Transverse colon (tissue), 4 donors: ENCODE measurements at regions not wholly inside any gene's neighbourhood (a gene's known extent, or its start where the extent isn't known, plus 50 kb on each side); places are given as distances from the start of the nearest gene placed in this dataset.

ENCODE experiments used
- CTCF ChIP-seq, 5 experiments: fragments of 200-600 bp in 3 of 5; fragments of 450-650 bp in 2 of 5; sonication (generic) in 3 of 5; IDR thresholded peaks; 1 replicate in 2 of 5; 2 replicates in 3 of 5; pipeline ENCODE4 v1.5.1; 2016 to 2017; ENCODE audit warnings: antibody characterized with exemption in 5 of 5, inconsistent platforms in 3 of 5, mild to moderate bottlenecking in 2 of 5, moderate library complexity in 1 of 5
- EP300 ChIP-seq: sonication (generic); formaldehyde crosslinking; IDR thresholded peaks from one replicate; pipeline ENCODE4 v1.6.1; 2017; ENCODE audit warnings: antibody characterized with exemption, low read depth
- POLR2AphosphoS5 ChIP-seq, 3 donors: sonication (generic); formaldehyde crosslinking; IDR thresholded peaks; one replicate each; pipeline ENCODE4 v1.6.1; 2016; ENCODE audit warnings: antibody characterized with exemption in 3 of 3

DNA sequence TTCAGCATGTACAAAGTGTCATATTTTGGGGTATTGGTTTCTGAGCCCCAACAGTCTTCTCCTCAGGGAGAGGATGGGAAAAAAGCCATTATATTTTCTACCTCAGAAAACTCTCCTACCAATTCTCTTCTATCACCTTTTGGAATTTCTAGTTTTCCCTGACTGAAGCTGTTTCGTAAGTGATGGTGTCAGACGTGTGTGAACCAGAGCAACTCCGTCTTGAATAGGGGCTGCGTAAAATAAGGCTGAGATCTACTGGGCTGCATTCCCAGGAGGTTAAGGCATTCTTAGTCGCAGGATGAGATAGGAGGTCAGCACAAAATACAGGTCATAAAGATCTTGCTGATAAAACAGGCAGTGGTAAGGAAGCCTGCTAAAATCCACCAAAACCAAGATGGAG is 197.3 kb upstream of the C9orf72 start:
- no peak for TF ChIP-seq CTCF (IDR thresholded peaks at IDR 0.05)
- no peak for TF ChIP-seq POLR2AphosphoS5 (IDR thresholded peaks at IDR 0.05)
- TF ChIP-seq EP300, result no peak
